ENCODE measurements at regions not wholly inside any gene's neighbourhood (a gene's known extent, or its start where the extent isn't known, plus 50 kb on each side); places are given as distances from the start of the nearest gene placed in this dataset.

DNA sequence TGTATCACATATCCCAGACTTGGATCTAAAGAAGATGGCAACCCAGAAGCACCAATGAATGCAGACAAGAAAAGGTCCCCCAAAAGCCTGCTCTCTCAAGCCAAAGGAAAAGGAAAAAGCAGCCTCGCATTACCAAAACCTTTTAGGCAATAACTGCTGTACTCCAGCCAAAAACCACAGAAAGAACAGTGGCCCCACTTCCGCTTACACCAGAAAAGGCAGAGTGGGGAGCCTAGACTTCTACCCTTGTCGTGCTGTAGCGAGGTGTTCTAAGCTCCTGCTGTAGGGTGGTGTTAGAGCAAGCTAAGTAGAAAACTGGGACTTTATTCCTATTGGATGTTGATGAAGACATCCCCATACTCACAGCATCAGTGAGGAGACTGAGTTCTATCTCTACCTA lies 244.0 kb upstream of the RXFP2 start:
- 79 to 86% methylated on average over 4 of the region's 4 CpGs for WGBS, 2 donors
- TF ChIP-seq, protein P1, sequence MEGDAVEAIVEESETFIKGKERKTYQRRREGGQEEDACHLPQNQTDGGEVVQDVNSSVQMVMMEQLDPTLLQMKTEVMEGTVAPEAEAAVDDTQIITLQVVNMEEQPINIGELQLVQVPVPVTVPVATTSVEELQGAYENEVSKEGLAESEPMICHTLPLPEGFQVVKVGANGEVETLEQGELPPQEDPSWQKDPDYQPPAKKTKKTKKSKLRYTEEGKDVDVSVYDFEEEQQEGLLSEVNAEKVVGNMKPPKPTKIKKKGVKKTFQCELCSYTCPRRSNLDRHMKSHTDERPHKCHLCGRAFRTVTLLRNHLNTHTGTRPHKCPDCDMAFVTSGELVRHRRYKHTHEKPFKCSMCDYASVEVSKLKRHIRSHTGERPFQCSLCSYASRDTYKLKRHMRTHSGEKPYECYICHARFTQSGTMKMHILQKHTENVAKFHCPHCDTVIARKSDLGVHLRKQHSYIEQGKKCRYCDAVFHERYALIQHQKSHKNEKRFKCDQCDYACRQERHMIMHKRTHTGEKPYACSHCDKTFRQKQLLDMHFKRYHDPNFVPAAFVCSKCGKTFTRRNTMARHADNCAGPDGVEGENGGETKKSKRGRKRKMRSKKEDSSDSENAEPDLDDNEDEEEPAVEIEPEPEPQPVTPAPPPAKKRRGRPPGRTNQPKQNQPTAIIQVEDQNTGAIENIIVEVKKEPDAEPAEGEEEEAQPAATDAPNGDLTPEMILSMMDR (IDR thresholded peaks at IDR 0.05): no peak
- Histone ChIP-seq H3K4me3 (no peak overlapping the region), H3K36me3 (no peaks in the 10 kb centered on the region), H3K27me3 (peaks cover 0 to 11% (median 0%) of the 10 kb centered on the region in 7 donors), H3K9me3 (peaks cover 0 to 40% (median 13%) of the 10 kb centered on the region in 11 donors), H3K4me1 (no peaks in the 10 kb centered on the region), H3K27ac (no peak overlapping the region)
- no peak for DNase-seq
- no peak for ATAC-seq
- intact Hi-C loops (cut with DNase I): no loop called here

DNA sequence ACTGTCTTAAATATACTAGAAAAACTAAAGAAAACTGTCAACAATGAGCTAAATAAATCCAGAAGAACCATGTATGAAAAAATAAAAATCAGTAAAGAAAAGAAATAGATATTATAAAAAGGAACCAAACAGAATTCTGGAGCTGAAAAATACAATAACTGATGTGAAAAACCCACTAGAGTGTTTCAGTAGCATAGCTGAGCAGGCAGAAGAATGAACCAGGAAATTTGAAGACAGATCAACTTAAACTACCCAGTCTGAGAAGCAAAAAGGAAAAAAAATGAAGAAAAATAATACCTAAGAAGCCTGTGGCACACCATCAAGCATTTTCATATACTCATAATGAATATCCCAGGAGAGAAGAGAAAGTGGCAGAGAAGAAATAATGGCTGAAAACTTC lies 240.1 kb upstream of the RXFP2 start:
- intact Hi-C loops (cut with DNase I): no loop called here
- H3K27ac ChIP-seq: no peak overlapping the region
- DNase-seq (no peak), ATAC-seq (no peak)
- H3K27me3 ChIP-seq: no peaks in the 10 kb centered on the region
- H3K4me1 ChIP-seq: no peaks in the 10 kb centered on the region
- no peak overlapping the region for H3K4me3 ChIP-seq
- peaks cover 0 to 54% (median 13%) of the 10 kb centered on the region in 11 donors for H3K9me3 ChIP-seq
- no peaks in the 10 kb centered on the region for H3K36me3 ChIP-seq
- TF ChIP-seq, protein P1 (IDR thresholded peaks at IDR 0.05): no peak

DNA sequence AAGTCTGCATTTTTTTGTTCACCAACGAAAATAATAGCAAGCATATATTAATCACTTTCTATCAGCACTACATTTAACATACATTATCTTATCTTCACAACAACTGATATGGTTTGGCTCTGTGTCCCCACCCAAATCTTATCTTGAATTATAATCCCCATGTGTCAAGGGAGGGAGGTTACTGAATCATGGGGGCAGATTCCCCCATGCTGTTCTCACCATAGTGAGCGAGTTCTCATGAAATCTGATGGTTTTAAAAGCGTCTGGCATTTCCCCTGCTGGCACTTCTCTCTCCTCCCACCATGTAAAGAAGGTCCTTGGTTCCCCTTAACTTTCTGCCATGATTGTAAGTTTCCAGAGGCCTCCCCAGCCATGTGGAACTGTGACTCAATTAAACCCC lies 235.7 kb upstream of the RXFP2 start:
- H3K27ac ChIP-seq: no peak overlapping the region

DNA sequence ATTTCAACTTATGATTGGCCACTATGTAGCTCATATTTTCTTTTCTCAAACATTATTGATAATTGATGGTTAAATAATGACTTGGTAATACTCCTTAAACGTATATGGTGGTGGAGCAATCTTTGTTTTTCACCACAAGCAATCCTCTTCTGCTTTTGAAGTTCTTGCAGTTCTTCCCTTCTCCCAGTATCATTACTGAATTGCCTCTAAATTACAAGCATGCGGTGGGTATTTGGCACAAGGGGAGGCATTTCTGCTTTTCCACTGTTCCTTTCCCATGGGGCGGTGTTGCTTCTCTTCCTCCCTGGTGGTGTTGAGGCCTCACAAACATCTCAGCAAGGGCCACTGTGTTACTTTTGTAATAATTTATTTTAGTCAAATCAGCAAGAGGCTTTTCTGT lies 234.4 kb upstream of the RXFP2 start:
- peaks cover 0 to 4% (median 0%) of the 10 kb centered on the region in 7 donors for H3K27me3 ChIP-seq
- no peaks in the 10 kb centered on the region for H3K36me3 ChIP-seq
- intact Hi-C loops (cut with DNase I): no loop called here
- 70 to 76% methylated on average over 3 of the region's 3 CpGs for WGBS, 2 donors
- ATAC-seq (no peak), DNase-seq (no peak)
- H3K4me3 ChIP-seq: no peak overlapping the region
- no peaks in the 10 kb centered on the region for H3K4me1 ChIP-seq
- H3K9me3 ChIP-seq: peaks cover 0 to 17% (median 0%) of the 10 kb centered on the region in 11 donors
- no peak overlapping the region for H3K27ac ChIP-seq
- TF ChIP-seq, protein P1 (IDR thresholded peaks at IDR 0.05): no peak

More for the DNA sequence above, 235.7 kb upstream of the RXFP2 start:
- no peak for DNase-seq
- Histone ChIP-seq H3K36me3 (no peaks in the 10 kb centered on the region), H3K4me1 (no peaks in the 10 kb centered on the region), H3K27me3 (no peaks in the 10 kb centered on the region), H3K9me3 (peaks cover 0 to 30% (median 11%) of the 10 kb centered on the region in 11 donors), H3K4me3 (no peak overlapping the region)
- 43 to 52% methylated on average over 3 of the region's 3 CpGs for WGBS, 2 donors
- intact Hi-C loops (cut with DNase I): no loop called here
- no peak for ATAC-seq
- TF ChIP-seq, protein P1 (IDR thresholded peaks at IDR 0.05): no peak
